HG03558 (cell line): ENCODE measurements at regions not wholly inside any gene's neighbourhood (a gene's known extent, or its start where the extent isn't known, plus 50 kb on each side); places are given as distances from the start of the nearest gene placed in this dataset.
"Not testable (repeated sequence)": the region's sequence is repeated elsewhere in the genome, so short reads cannot be mapped to it uniquely, and the experiment has no call there.

Experiments used
- ATAC-seq: cut with Tn5 transposase; IDR thresholded peaks from one replicate; pipeline ENCODE4 v1.9.1; 2021; ENCODE audit warnings: moderate number of reproducible peaks; ENCODE audit not compliant: unreplicated experiment; ENCODE audit errors: extremely low read depth

GRCh38 chr6:91241946-91242613 lies 655.2 kb upstream of the MAP3K7 start:
- ATAC-seq: no peak

- ATAC-seq: peak; percentile 72
Observed at GRCh38 chr6:91240878-91241603, 654.2 kb upstream of the MAP3K7 start.

DNA sequence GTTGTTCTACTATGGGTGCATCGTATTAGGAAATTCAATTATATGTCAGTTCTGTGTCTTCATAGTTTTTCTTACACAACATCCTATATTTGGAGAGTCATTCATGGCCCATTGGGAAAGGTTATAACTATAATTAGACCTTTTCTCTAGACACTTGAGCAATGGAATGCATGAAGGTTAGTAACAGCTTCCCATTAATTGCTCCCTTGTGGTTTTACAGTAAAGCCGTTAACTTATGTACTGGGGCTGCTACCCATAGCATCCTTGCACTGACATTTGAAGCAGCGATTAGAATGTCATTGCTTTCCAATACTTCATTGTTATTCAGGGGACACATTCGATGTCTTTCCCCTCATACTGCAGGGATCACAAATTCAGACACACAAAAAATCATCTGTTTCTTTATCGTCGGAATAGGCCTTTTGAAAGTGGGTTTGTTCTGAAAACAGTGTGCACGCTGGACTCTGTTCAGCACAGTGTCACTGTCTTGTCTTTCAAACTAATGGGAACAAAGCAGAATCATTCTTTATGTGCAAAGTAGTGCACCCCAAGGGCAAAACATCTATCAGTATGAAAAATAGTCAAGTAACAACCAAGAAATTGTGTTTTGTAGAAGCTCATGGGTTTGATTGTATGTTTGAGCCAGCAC lies 634.3 kb upstream of the MAP3K7 start:
- ATAC-seq: no peak

- no peak for ATAC-seq
Observed at GRCh38 chr6:91213229-91213901, 626.5 kb upstream of the MAP3K7 start.

GRCh38 chr6:91198588-91199255 lies 611.9 kb upstream of the MAP3K7 start:
- ATAC-seq: no peak

DNA sequence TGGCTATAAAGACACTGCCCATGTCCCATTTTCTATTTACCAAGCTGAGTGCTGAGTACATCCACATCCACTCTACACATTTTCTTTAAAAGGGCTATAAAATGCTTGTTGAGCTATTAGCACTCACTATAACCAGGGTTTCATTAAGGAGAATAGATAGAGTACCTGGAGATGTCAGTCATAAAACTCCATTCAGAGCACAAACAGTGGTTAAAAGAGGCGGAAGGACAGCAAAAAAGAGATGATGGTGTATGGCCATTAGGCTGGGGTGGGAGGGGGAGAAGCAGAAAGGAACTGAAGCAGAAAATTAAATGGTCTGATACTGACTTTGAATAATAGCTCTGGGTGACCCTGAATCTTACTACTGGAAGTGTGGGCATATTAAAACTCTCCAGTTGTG lies 609.9 kb upstream of the MAP3K7 start:
- ATAC-seq: no peak

- no peak for ATAC-seq
Observed at GRCh38 chr6:91193446-91193845, 606.6 kb upstream of the MAP3K7 start.

DNA sequence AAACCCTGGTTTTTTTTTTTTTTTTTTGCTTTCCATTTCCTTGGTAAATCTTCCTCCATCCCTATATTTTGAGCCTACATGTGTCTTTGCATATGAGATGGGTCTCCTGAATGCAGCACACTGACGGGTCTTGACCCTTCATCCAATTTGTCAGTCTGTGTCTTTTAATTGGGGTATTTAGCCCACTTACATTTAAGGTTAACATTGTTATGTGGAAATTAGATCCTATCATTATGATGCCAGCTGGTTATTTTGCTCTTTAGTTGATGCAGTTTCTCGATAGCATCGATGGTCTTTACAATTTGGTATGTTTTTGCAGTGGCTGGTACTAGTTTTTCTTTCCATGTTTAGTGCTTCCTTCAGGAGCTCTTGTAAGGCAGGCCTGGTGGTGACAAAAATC lies 603.2 kb upstream of the MAP3K7 start:
- ATAC-seq: not testable (repeated sequence)

GRCh38 chr6:91185072-91185471 lies 598.2 kb upstream of the MAP3K7 start:
- no peak for ATAC-seq

DNA sequence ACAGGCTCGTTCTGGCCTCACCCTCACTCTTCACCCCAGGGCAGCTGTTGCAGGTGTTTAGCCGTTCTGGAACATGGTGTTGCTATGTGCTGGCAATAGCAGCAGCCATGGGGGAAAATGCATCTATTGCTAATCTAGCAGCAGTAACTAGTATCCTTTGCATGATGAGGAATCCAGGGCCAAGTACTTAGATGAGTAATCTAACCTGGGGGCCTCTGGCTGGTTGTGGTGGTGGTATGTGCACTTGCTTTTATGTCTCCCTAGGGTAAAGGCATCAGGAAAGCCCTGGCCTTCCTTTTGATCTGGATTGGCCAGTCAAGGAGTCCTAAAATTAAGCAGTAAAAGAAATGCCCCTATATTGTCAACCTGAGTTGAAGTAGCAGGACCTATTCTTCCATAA lies 594.5 kb upstream of the MAP3K7 start:
- ATAC-seq: no peak

DNA sequence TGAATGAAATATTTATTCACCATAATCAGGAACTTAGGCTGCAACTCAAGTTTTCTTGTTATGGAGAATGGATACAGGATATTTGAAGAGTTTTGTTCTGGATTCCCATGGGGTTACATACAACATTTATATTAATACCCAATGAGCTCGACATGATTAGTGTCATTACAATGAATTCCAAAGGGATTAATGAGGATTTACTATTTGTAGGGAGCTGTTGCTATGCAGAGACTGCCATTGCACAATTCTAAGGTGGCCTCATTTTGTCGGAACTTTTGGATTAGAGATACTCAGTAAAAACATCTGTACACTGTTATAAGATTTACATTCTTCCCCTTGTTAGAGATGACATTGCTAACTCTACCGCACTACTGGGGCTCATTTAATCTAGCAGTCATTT lies 586.8 kb upstream of the MAP3K7 start:
- ATAC-seq: no peak

DNA sequence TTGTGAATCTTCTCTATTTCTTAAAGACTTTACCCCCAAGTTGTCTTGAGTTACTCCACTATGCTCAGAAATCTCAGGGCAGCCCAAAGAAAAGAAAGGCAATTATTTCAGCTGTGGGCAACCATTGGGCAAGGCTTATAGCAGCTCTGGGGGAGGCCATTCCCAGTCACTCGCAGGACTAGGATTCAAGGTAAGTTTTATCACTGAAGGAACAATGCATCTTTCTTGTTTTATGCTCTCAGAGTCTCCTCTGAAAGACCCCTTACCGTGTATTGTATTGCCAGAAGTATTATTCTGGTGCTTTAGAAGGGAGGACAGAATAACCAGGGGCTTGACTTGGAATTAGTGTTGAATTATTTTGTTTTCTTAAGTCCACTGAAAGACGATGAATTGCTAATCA lies 586.3 kb upstream of the MAP3K7 start:
- no peak for ATAC-seq

GRCh38 chr6:91171754-91172462 lies 585.0 kb upstream of the MAP3K7 start:
- no peak for ATAC-seq

DNA sequence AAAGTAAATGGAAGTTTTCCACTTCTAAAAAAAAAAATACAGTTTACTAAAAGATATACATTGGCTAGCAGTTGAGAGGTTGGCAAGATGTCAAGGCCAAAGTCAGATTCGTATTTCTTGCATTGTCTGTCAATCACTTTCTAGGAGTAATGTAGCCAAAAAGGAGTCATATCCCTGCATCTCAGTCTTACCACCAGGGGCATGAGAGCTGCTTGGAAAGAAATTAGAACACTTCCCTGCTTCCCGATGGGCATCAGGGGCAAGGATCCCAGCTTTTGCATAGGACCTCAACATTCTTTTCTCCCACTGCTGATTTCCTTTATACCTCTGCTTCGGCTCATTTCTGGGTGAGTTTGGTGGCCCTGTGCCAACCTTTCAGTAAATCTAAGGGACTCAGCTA lies 581.0 kb upstream of the MAP3K7 start:
- no peak for ATAC-seq

DNA sequence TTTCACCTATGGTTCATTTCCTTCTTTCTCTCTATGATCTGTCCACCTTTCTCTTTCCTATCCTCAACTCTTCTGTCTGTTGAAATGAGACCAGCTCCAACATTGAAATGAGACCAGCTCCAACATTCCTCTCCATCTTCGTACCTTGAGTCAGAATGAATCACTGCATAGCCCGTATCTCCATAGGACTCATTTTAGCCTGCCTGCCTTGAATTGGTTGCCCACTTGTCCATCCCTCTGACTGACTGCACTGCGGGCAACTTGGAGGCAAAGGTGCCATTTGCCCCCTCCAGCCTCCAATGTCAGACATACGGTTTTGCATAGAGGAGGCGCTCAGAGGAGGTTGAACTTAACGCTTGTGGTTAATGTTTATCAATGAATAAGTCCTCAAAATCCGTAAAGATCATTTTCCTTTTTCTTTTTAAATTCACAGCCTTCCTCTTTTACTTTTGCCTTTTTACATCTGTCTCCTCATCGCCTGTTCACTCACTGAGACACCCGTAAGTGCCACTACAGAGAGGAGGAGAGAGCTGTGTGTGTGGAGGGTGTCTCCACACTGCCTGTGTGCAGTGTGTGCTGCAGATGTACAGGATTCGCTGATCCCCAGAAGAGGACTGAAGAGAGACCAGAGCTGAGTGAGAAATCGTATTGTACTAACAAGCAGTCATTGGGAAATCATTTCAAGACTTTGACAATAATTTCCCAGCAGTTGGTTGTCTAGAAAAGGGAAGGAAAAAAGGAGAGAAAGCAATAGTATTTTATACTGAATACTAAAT lies 579.6 kb upstream of the MAP3K7 start:
- no peak for ATAC-seq

DNA sequence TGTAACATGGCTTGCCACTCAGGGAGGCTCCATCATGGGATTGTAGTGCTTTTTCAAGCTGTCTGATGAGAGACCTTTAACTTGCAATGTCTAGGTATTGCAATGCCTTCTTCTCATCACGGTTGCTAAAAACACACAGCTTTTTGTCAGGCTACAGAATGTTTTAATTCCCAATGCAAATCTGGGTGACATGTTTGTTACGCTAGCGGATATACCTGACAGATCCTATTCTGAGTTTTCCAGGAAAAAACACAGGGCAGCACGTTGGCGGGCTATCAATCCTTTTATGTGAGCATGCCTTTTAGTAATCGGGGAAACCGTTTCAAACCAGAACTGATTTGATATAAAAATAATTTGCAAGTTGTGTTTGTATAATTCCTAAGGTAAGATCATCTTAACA lies 577.2 kb upstream of the MAP3K7 start:
- ATAC-seq: no peak

DNA sequence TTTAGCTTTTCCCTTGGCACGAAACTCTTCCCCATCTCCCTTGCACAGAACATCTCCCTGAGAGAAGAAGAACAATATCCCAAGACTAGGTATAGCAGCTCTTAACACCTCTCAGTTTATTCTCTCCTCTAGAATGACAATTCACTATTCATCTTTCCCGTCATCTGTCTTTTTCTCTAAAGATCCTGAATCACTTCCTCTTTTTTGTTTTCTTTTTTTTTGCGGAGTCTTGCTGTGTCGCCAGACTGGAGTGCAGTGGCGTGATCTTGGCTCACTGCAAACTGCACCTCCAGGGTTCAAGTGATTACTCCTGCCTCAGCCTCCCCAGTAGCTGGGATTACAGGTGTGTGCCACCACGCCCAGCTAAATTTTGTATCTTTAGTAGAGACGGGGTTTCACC lies 574.4 kb upstream of the MAP3K7 start:
- no peak for ATAC-seq

DNA sequence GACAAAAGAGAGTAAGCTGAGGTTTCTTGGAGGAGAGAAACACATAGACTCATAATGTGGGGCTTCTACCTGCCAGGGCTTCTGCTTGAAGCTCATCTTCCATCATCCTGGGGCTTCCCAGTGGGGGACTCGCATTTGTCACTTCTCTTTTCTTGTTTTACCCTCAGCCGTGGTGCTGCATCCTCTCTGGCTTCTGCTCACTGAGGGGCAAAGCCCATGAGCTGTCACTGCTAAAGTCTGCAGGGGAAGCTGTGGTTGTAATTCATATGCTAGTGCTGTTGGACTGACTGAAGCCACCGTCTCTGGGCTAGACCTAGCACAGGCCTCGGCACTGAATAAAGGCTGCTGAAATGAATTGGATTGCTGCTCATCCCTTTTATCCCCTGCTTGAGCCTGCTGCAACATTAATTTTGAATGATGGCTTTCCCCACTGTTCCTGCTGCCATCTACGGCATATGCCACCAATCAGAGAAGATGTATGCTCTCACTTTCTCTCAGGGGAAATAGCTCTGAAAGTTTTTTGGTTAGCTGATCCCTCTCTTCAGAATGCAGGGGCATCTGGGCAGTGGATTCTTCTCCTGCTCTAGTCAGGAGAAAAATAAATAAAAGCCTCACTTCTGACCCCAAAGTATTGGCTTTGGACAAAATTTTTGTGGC lies 568.4 kb upstream of the MAP3K7 start:
- ATAC-seq: no peak

DNA sequence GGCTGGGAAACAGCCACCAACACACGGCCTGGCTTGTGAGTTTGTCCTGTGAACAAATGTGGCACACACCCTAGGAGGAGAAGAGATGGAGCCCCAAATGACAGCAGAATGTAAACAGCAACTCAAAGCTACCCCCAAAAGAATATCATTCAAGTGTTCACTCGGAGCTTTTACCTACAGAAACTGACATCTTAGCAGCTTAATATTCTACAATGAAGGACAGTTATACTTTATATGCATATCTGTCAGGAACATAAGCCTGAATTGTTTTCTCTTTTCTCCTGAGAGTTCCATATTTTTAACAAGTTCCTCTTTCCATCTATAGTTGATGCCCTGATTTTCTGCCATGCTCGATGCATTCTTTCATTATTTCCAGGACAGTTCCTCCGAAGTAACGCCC lies 566.0 kb upstream of the MAP3K7 start:
- no peak for ATAC-seq
